GM12878 (cell line): ENCODE measurements at regions not wholly inside any gene's neighbourhood (a gene's known extent, or its start where the extent isn't known, plus 50 kb on each side); places are given as distances from the start of the nearest gene placed in this dataset.

Experiments used
- ATF2 ChIP-seq: IDR thresholded peaks from 2 replicates; pipeline ENCODE4 v1.6.1; 2012; ENCODE audit warnings: low read length, inconsistent platforms
- BMI1 ChIP-seq: fragments of 450-650 bp; IDR thresholded peaks from 2 replicates; pipeline ENCODE4 v1.6.1; 2016; ENCODE audit warnings: mild to moderate bottlenecking, moderate library complexity, borderline replicate concordance
- CEBPZ ChIP-seq: fragments of 150-350 bp; IDR thresholded peaks from 2 replicates; pipeline ENCODE4 v1.6.1; 2016; ENCODE audit warnings: low read depth, low read length
- CTCF ChIP-seq, 3 experiments: IDR thresholded peaks in 2 of 3; conservative IDR thresholded peaks in 1 of 3; 2 replicates each; pipeline ENCODE4 v1.5.1; 2011; ENCODE audit warnings: low read depth in 3 of 3, low read length in 3 of 3, mild to moderate bottlenecking in 3 of 3, control low read depth in 2 of 3, moderate library complexity in 2 of 3, inconsistent platforms in 1 of 3, mixed read lengths in 1 of 3; ENCODE audit not compliant: control insufficient read depth in 2 of 3, insufficient read depth in 1 of 3; ENCODE audit errors: extremely low read depth in 1 of 3
- E4F1 ChIP-seq: fragments of 450-650 bp; IDR thresholded peaks from 2 replicates; pipeline ENCODE4 v1.6.1; 2018; ENCODE audit warnings: borderline replicate concordance, mild to moderate bottlenecking; ENCODE audit not compliant: partially characterized antibody
- IKZF1 ChIP-seq: fragments of 450-650 bp; conservative IDR thresholded peaks from 2 replicates; pipeline ENCODE4 v1.6.1; 2017; ENCODE audit warnings: antibody characterized with exemption, mild to moderate bottlenecking
- IRF4 ChIP-seq: IDR thresholded peaks from 2 replicates; pipeline ENCODE4 v1.6.1; 2011; ENCODE audit warnings: low read depth, low read length
- LARP7 ChIP-seq: fragments of 450-650 bp; IDR thresholded peaks from 2 replicates; pipeline ENCODE4 v1.6.1; 2017; ENCODE audit warnings: mild to moderate bottlenecking
- NBN ChIP-seq: fragments of 450-650 bp; IDR thresholded peaks from 2 replicates; pipeline ENCODE4 v1.6.1; 2016
- PRDM15 ChIP-seq: fragments of 450-650 bp; formaldehyde crosslinking; IDR thresholded peaks from 2 replicates; pipeline ENCODE4 v1.4.0; 2020; ENCODE audit warnings: mild to moderate bottlenecking, moderate library complexity
- RAD21 ChIP-seq: IDR thresholded peaks from 2 replicates; pipeline ENCODE4 v1.6.1; 2011; ENCODE audit warnings: mild to moderate bottlenecking, low read depth, low read length, moderate library complexity; ENCODE audit not compliant: insufficient read depth
- RB1 ChIP-seq: fragments of 450-650 bp; formaldehyde crosslinking; IDR thresholded peaks from 2 replicates; pipeline ENCODE4 v1.6.1; 2017; ENCODE audit warnings: mild to moderate bottlenecking, borderline replicate concordance
- SMC3 ChIP-seq: IDR thresholded peaks from 2 replicates; pipeline ENCODE4 v1.6.1; 2011; ENCODE audit warnings: low read length, improper control_type of control experiment, borderline replicate concordance
- SUPT20H ChIP-seq: IDR thresholded peaks from 2 replicates; pipeline ENCODE4 v1.6.1; 2011; ENCODE audit warnings: low read depth, mild to moderate bottlenecking, low read length, moderate library complexity, borderline replicate concordance; ENCODE audit not compliant: control insufficient read depth
- YY1 ChIP-seq: IDR thresholded peaks from 2 replicates; pipeline ENCODE4 v1.6.1; 2011; ENCODE audit warnings: low read depth, mild to moderate bottlenecking, low read length
- ZBED1 ChIP-seq: IDR thresholded peaks from 2 replicates; pipeline ENCODE4 v1.6.1; 2016; ENCODE audit warnings: borderline replicate concordance
- ZNF274 ChIP-seq: IDR thresholded peaks from one replicate; pipeline ENCODE4 v1.8.0; 2011; ENCODE audit not compliant: insufficient read length, insufficient read depth

- TF ChIP-seq E4F1: no peak
- TF ChIP-seq SMC3: peak; percentile 64; the same call in 1 of the 2 replicates
- no peak for TF ChIP-seq RB1
- no peak for TF ChIP-seq BMI1
- TF ChIP-seq YY1: peak; percentile 94
- TF ChIP-seq CEBPZ: no peak
- TF ChIP-seq NBN: 0 out of 2 replicates have a peak, but pooled peaks have one; percentile 40
- TF ChIP-seq ATF2: no peak
- peak; percentile 36 to 54 (median 52) for TF ChIP-seq CTCF (IDR thresholded peaks at IDR 0.05 in 2 of 3, conservative IDR thresholded peaks at IDR 0.05 in 1 of 3; ENCODE audit: control insufficient read depth in 2 of 3, extremely low read depth in 1 of 3, insufficient read depth in 1 of 3, low read depth in 3 of 3, low read length in 3 of 3)
- TF ChIP-seq IRF4: 0 out of 2 replicates have a peak, but pooled peaks have one; percentile 26
- no peak for TF ChIP-seq IKZF1
- no peak for TF ChIP-seq ZBED1
- TF ChIP-seq PRDM15: no peak
- TF ChIP-seq SUPT20H: no peak
- TF ChIP-seq LARP7: no peak
- peak; percentile 80 for TF ChIP-seq RAD21
- no peak for TF ChIP-seq ZNF274
Measured at GRCh38 chr12:93098077-93098476, 169.0 kb upstream of the EEA1 start (continued).
